Testis (tissue), 2 donors: ENCODE measurements at regions not wholly inside any gene's neighbourhood (a gene's known extent, or its start where the extent isn't known, plus 50 kb on each side); places are given as distances from the start of the nearest gene placed in this dataset.

Experiments
- CTCF ChIP-seq, 3 experiments: fragments of 450-650 bp in 2 of 3; fragments of 200-600 bp in 1 of 3; sonication (generic) in 1 of 3; IDR thresholded peaks; one replicate each; pipeline ENCODE4 v1.5.1; 2016 to 2019; ENCODE audit warnings: antibody characterized with exemption in 3 of 3, mild to moderate bottlenecking in 2 of 3, moderate library complexity in 1 of 3
- POLR2A ChIP-seq: fragments of 450-650 bp; IDR thresholded peaks from one replicate; pipeline ENCODE4 v1.6.1; 2017; ENCODE audit warnings: antibody characterized with exemption, mild to moderate bottlenecking, moderate library complexity

GRCh38 chr19:5235458-5236219 lies 105.0 kb downstream of the PTPRS start:
- TF ChIP-seq CTCF (IDR thresholded peaks at IDR 0.05) (no peak), POLR2A (no peak)
